ENCODE measurements at regions not wholly inside any gene's neighbourhood (a gene's known extent, or its start where the extent isn't known, plus 50 kb on each side); places are given as distances from the start of the nearest gene placed in this dataset.

DNA sequence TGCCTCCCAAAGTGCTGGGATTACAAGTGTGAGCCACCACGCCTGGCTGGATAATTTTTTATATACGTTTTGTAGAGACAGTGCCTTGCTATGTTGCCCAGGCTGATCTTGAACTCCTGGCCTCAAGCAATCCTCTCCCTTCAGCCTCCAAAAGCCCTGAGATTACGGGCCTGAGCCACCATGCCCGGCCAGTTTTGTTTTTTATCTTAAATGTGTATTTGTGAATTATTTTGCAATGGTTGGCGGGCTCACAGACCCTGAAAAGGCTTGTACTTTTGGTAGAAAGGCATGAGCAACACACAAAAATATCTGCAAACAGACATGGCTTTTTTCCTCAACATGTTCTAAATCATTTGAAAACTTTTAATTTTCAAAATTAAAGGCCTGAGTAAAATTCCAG lies 73.4 kb upstream of the TMEM18 start (continued):
- TF ChIP-seq, protein P1, sequence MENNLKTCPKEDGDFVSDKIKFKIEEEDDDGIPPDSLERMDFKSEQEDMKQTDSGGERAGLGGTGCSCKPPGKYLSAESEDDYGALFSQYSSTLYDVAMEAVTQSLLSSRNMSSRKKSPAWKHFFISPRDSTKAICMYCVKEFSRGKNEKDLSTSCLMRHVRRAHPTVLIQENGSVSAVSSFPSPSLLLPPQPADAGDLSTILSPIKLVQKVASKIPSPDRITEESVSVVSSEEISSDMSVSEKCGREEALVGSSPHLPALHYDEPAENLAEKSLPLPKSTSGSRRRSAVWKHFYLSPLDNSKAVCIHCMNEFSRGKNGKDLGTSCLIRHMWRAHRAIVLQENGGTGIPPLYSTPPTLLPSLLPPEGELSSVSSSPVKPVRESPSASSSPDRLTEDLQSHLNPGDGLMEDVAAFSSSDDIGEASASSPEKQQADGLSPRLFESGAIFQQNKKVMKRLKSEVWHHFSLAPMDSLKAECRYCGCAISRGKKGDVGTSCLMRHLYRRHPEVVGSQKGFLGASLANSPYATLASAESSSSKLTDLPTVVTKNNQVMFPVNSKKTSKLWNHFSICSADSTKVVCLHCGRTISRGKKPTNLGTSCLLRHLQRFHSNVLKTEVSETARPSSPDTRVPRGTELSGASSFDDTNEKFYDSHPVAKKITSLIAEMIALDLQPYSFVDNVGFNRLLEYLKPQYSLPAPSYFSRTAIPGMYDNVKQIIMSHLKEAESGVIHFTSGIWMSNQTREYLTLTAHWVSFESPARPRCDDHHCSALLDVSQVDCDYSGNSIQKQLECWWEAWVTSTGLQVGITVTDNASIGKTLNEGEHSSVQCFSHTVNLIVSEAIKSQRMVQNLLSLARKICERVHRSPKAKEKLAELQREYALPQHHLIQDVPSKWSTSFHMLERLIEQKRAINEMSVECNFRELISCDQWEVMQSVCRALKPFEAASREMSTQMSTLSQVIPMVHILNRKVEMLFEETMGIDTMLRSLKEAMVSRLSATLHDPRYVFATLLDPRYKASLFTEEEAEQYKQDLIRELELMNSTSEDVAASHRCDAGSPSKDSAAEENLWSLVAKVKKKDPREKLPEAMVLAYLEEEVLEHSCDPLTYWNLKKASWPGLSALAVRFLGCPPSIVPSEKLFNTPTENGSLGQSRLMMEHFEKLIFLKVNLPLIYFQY (CRISPR knock-in tag; IDR thresholded peaks at IDR 0.05; ENCODE audit: borderline replicate concordance): no peak
- TF ChIP-seq, protein P2, sequence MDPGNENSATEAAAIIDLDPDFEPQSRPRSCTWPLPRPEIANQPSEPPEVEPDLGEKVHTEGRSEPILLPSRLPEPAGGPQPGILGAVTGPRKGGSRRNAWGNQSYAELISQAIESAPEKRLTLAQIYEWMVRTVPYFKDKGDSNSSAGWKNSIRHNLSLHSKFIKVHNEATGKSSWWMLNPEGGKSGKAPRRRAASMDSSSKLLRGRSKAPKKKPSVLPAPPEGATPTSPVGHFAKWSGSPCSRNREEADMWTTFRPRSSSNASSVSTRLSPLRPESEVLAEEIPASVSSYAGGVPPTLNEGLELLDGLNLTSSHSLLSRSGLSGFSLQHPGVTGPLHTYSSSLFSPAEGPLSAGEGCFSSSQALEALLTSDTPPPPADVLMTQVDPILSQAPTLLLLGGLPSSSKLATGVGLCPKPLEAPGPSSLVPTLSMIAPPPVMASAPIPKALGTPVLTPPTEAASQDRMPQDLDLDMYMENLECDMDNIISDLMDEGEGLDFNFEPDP (CRISPR knock-in tag; conservative IDR thresholded peaks at IDR 0.05): no peak
- no peak for TF ChIP-seq ZNF768 (CRISPR knock-in tag; IDR thresholded peaks at IDR 0.05)

DNA sequence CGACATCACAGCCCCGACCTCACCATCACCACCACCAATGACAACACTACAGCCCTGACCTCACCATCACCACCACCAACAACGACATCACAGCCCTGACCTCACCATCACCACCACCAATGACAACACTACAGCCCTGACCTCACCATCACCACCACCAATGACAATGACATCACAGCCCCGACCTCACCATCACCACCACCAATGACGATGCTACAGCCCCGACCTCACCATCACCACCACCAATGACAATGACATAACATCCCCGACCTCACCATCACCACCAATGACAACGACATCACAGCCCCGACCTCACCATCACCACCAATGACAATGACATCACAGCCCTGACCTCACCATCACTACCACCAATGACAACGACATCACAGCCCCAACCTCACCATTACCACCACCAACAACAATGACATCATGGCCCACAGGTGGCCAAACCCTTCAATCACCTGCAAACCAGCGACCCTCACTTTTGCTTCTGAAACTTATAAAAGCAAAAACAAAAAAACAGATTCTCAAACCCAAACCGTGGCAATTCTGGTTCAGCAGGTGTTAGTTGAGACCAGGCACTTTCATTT lies 70.7 kb upstream of the TMEM18 start:
- no peaks in the 10 kb centered on the region for H4K20me1 ChIP-seq (ENCODE audit: insufficient read depth, low read length)
- WGBS (ENCODE audit: low lambda C conversion rate): 5% methylated on average over 12 of the region's 12 CpGs
- no peak overlapping the region for H3K27ac ChIP-seq (ENCODE audit: extremely low read length, insufficient read depth, low read length)
- intact Hi-C loops (cut with micrococcal nuclease; ENCODE audit: unreplicated experiment) (no loop called here), in situ Hi-C loops (cut with HindIII; ENCODE audit: extremely low pct_ligation_motif_present, low pct_unique_long_range_greater_than_20kb) (no loop called here)
- peaks cover 0 to 21% of the 10 kb centered on the region in 2 experiments; a peak in 3 of 5 replicates for H3K27me3 ChIP-seq (ENCODE audit: control insufficient read depth in 1 of 2, insufficient read depth in 2 of 2, low read length in 2 of 2)
- no peak overlapping the region for H3K4me3 ChIP-seq (replicated peaks in 1 of 3; ENCODE audit: insufficient read depth in 1 of 3, low read depth in 2 of 3, low read length in 3 of 3)
- no peaks in the 10 kb centered on the region for H3K36me3 ChIP-seq (replicated peaks in 1 of 2; ENCODE audit: control insufficient read depth in 1 of 2, insufficient read depth in 2 of 2, low read length in 2 of 2)
- CTCF ChIA-PET (ENCODE audit: low intra/inter-chr PET ratio, low total read pairs): no interaction called here
- no peaks in the 10 kb centered on the region for H3K9me3 ChIP-seq (ENCODE audit: low read length)
- H2AFZ ChIP-seq (ENCODE audit: low read length): no peak overlapping the region
- ATAC-seq (no peak), FAIRE-seq (no peak), DNase-seq (ENCODE audit: low spot score) (no peak)
- H3K79me2 ChIP-seq (ENCODE audit: insufficient read depth, low read length): no peaks in the 10 kb centered on the region
- POLR2A ChIA-PET: no interaction called here
- no peak overlapping the region for H3K9ac ChIP-seq (ENCODE audit: insufficient read depth, low read depth, low read length)
- BruUV-seq (replicated peaks): no TSS peak
- no peak overlapping the region for H3K4me2 ChIP-seq (ENCODE audit: low read depth, low read length)
- no peaks in the 10 kb centered on the region for H3K4me1 ChIP-seq (ENCODE audit: insufficient read depth, low read length)
- no peak for TF ChIP-seq ZSCAN25 (CRISPR knock-in tag; IDR thresholded peaks at IDR 0.05)
- TF ChIP-seq, protein P3, sequence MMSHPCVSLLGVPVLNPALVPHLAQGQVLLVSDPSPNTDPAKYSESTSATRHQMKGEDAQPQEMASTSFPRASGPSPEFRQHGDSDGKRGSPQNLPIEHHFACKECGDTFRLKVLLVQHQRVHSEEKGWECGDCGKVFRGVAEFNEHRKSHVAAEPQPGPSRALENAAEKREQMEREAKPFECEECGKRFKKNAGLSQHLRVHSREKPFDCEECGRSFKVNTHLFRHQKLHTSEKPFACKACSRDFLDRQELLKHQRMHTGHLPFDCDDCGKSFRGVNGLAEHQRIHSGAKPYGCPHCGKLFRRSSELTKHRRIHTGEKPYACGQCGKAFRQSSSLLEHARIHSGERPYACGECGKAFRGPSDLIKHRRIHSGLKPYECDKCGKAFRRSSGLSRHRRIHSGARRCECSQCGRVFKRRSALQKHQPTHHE (CRISPR knock-in tag; IDR thresholded peaks at IDR 0.05; ENCODE audit: borderline replicate concordance): no peak
- TF ChIP-seq ZNF468 (CRISPR knock-in tag; IDR thresholded peaks at IDR 0.05): no peak
- no peak for TF ChIP-seq SRF (IDR thresholded peaks at IDR 0.05; ENCODE audit: low read depth, low read length)
- TF ChIP-seq CREB1 (IDR thresholded peaks at IDR 0.05): peak; percentile 91
- no peak for TF ChIP-seq CREB1 (CRISPR knock-in tag; IDR thresholded peaks at IDR 0.05)
- no peak for TF ChIP-seq SOX6 (IDR thresholded peaks at IDR 0.05)
- TF ChIP-seq SOX6 (CRISPR knock-in tag; IDR thresholded peaks at IDR 0.05): no peak
- TF ChIP-seq KAT8 (CRISPR knock-in tag; IDR thresholded peaks at IDR 0.05): no peak
- TF ChIP-seq SOX5 (CRISPR knock-in tag; IDR thresholded peaks at IDR 0.05; ENCODE audit: borderline replicate concordance): no peak
- TF ChIP-seq ZNF619 (CRISPR knock-in tag; IDR thresholded peaks at IDR 0.05): no peak
- TF ChIP-seq MAFF (IDR thresholded peaks at IDR 0.05; ENCODE audit: low read depth, low read length): no peak
- TF ChIP-seq ATF7 (IDR thresholded peaks at IDR 0.05): peak; percentile 95
- no peak for TF ChIP-seq ATF7 (CRISPR knock-in tag; IDR thresholded peaks at IDR 0.05)
- no peak for TF ChIP-seq CENPX (CRISPR knock-in tag; IDR thresholded peaks at IDR 0.05)
